HCT116 (cell line): ENCODE measurements at regions not wholly inside any gene's neighbourhood (a gene's known extent, or its start where the extent isn't known, plus 50 kb on each side); places are given as distances from the start of the nearest gene placed in this dataset.

ENCODE experiments used
- ATAC-seq: fragments of 200-7000 bp; cut with Tn5 transposase; 2 replicates; pipeline ENCODE4 v1.9.1; 2020; ENCODE audit warnings: mild to moderate bottlenecking, moderate library complexity
- BruUV-seq: library from RNA; stranded (reverse); fragments of 400-500 nt; replicated peaks from 2 replicates; lab custom pipeline; 2021; lab: Mats Ljungman, UMichigan
- CTCF ChIA-PET: fragments of 300-600 bp; sonication (Branson Sonifier 250); formaldehyde crosslinking; loops from one replicate; lab custom pipeline; 2021; ENCODE audit warnings: antibody characterized with exemption; lab: Charles Lee
- POLR2A ChIA-PET: fragments of 300-600, 350-600 bp; sonication (Branson Sonifier 250); formaldehyde crosslinking; loops from one replicate; lab custom pipeline; 2021; ENCODE audit warnings: antibody characterized with exemption; lab: Charles Lee
- RAD21 ChIA-PET, 2 experiments: fragments of 300-600 bp; sonication (Branson Sonifier 250); formaldehyde crosslinking; loops; one replicate each; lab custom pipeline; 2023; ENCODE audit warnings: low total read pairs in 2 of 2; ENCODE audit not compliant: uncharacterized antibody in 2 of 2, unreplicated experiment in 2 of 2, low non-redundant PET in 1 of 2; lab: Charles Lee
- DNase-seq: peaks from one replicate; pipeline ENCODE4 v3.0.0-alpha.2; 2010; ENCODE audit warnings: low read depth, low spot score
- H2AFZ ChIP-seq: fragments of 200-600 bp; shearing (Covaris generic), sonication (generic); 2 replicates; pipeline ENCODE4 v1.6.1; 2017; ENCODE audit warnings: low read depth, mixed run types, mixed read lengths, antibody characterized with exemption, low read length; ENCODE audit not compliant: poor library complexity, severe bottlenecking
- H3K27ac ChIP-seq: 2 replicates; pipeline ENCODE4 v1.5.1; 2012; ENCODE audit warnings: low read depth, low read length
- H3K27me3 ChIP-seq: fragments of 200-600 bp; sonication (generic); 2 replicates; pipeline ENCODE4 v1.6.1; 2016; ENCODE audit warnings: mixed run types, low read length, mixed read lengths; ENCODE audit not compliant: insufficient read depth
- H3K36me3 ChIP-seq, 2 experiments: fragments of 200-500 bp in 1 of 2; fragments of 200-600 bp in 1 of 2; sonication (Bioruptor generic) in 1 of 2; sonication (generic) in 1 of 2; 2 replicates each; pipeline versions ENCODE4 v1.5.1 to v1.6.1; 2014 to 2016; ENCODE audit warnings: low read length in 2 of 2, inconsistent platforms in 1 of 2, mixed read lengths in 1 of 2, mixed run types in 1 of 2; ENCODE audit not compliant: insufficient read depth in 2 of 2, control insufficient read depth in 1 of 2
- H3K4me1 ChIP-seq, 2 experiments: fragments of 200-600 bp in 1 of 2; sonication (generic) in 1 of 2; 2 replicates each; pipeline versions ENCODE4 v1.5.1 to v1.6.1; 2012 to 2017; ENCODE audit warnings: low read length in 2 of 2, inconsistent platforms in 1 of 2, mild to moderate bottlenecking in 1 of 2, mixed read lengths in 1 of 2, mixed run types in 1 of 2, moderate library complexity in 1 of 2; ENCODE audit not compliant: insufficient read depth in 2 of 2, control insufficient read depth in 1 of 2
- H3K4me2 ChIP-seq: fragments of 200-600 bp; sonication (generic); 2 replicates; pipeline ENCODE4 v1.6.1; 2017; ENCODE audit warnings: mixed run types, low read length, mixed read lengths
- H3K4me3 ChIP-seq, 2 experiments: fragments of 200-600 bp in 1 of 2; sonication (generic) in 1 of 2; replicated peaks in 1 of 2; 2 replicates each; pipeline ENCODE4 v1.5.1; 2011 to 2016; ENCODE audit warnings: low read length in 2 of 2, control low read depth in 1 of 2, low read depth in 1 of 2, mild to moderate bottlenecking in 1 of 2, mixed read lengths in 1 of 2, mixed run types in 1 of 2
- H3K79me2 ChIP-seq: fragments of 200-600 bp; sonication (generic); 2 replicates; pipeline ENCODE4 v1.6.1; 2017; ENCODE audit warnings: mild to moderate bottlenecking, mixed run types, low read length, moderate library complexity, mixed read lengths; ENCODE audit not compliant: insufficient read depth
- H3K9ac ChIP-seq: fragments of 200-600 bp; sonication (generic); 2 replicates; pipeline ENCODE4 v1.6.1; 2016; ENCODE audit warnings: low read length, mixed read lengths
- H3K9me2 ChIP-seq: fragments of 200-600 bp; sonication (generic), shearing (Covaris generic); 2 replicates; pipeline ENCODE4 v1.6.1; 2017; ENCODE audit warnings: mixed run types, mild to moderate bottlenecking, moderate library complexity; ENCODE audit not compliant: insufficient read depth
- H3K9me3 ChIP-seq, 2 experiments: fragments of 200-500 bp in 1 of 2; fragments of 200-600 bp in 1 of 2; sonication (Bioruptor generic) in 1 of 2; sonication (generic) in 1 of 2; 2 replicates each; pipeline ENCODE4 v1.6.1; 2014 to 2017; ENCODE audit warnings: low read length in 2 of 2, mixed read lengths in 2 of 2, inconsistent platforms in 1 of 2, low read depth in 1 of 2, mild to moderate bottlenecking in 1 of 2, mixed run types in 1 of 2, moderate library complexity in 1 of 2; ENCODE audit not compliant: control insufficient read depth in 1 of 2, insufficient read depth in 1 of 2
- H4K20me1 ChIP-seq: fragments of 200-600 bp; sonication (generic), shearing (Covaris generic); 2 replicates; pipeline ENCODE4 v1.6.1; 2017; ENCODE audit warnings: mixed run types, mild to moderate bottlenecking, moderate library complexity; ENCODE audit not compliant: insufficient read depth
- ATF3 ChIP-seq: IDR thresholded peaks from 2 replicates; pipeline ENCODE4 v1.6.1; 2012
- CEBPB ChIP-seq: IDR thresholded peaks from 2 replicates; pipeline ENCODE4 v1.6.1; 2012; ENCODE audit warnings: low read depth
- CTCF ChIP-seq, 3 experiments: fragments of 200-600 bp in 1 of 3; sonication (generic) in 1 of 3; IDR thresholded peaks in 2 of 3; conservative IDR thresholded peaks in 1 of 3; 2 replicates each; pipeline ENCODE4 v1.5.1; 2012 to 2017; ENCODE audit warnings: low read depth in 2 of 3, low read length in 2 of 3, antibody characterized with exemption in 1 of 3, borderline replicate concordance in 1 of 3, control low read depth in 1 of 3, mild to moderate bottlenecking in 1 of 3, mixed read lengths in 1 of 3, mixed run types in 1 of 3, moderate library complexity in 1 of 3; ENCODE audit not compliant: insufficient read depth in 1 of 3
- ELF1 ChIP-seq: IDR thresholded peaks from 2 replicates; pipeline ENCODE4 v1.6.1; 2012; ENCODE audit warnings: low read depth, borderline replicate concordance
- EZH2 ChIP-seq: fragments of 200-600 bp; sonication (generic); IDR thresholded peaks from 2 replicates; pipeline ENCODE4 v1.6.1; 2017; ENCODE audit warnings: antibody characterized with exemption, mixed run types
- EZH2phosphoT487 ChIP-seq: fragments of 200-600 bp; IDR thresholded peaks from 2 replicates; pipeline ENCODE4 v1.6.1; 2018; ENCODE audit warnings: antibody characterized with exemption, borderline replicate concordance
- FOSL1 ChIP-seq: IDR thresholded peaks from 2 replicates; pipeline ENCODE4 v1.6.1; 2012; ENCODE audit warnings: low read depth
- MAX ChIP-seq: IDR thresholded peaks from 2 replicates; pipeline ENCODE4 v1.6.1; 2012
- POLR2A ChIP-seq: IDR thresholded peaks from 2 replicates; pipeline ENCODE4 v1.7.0; 2011; ENCODE audit warnings: borderline replicate concordance; ENCODE audit not compliant: insufficient read depth, insufficient read length; ENCODE audit errors: extremely low read depth
- POLR2AphosphoS5 ChIP-seq: IDR thresholded peaks from 2 replicates; pipeline ENCODE4 v1.6.1; 2011; ENCODE audit warnings: mild to moderate bottlenecking, low read depth, low read length, moderate library complexity
- RAD21 ChIP-seq: IDR thresholded peaks from 2 replicates; pipeline ENCODE4 v1.6.1; 2012; ENCODE audit warnings: low read depth, mild to moderate bottlenecking
- SP1 ChIP-seq: IDR thresholded peaks from 2 replicates; pipeline ENCODE4 v1.6.1; 2012; ENCODE audit warnings: low read depth
- YY1 ChIP-seq: IDR thresholded peaks from 2 replicates; pipeline ENCODE4 v1.6.1; 2011; ENCODE audit warnings: low read length, low read depth, moderate library complexity, mild to moderate bottlenecking; ENCODE audit not compliant: insufficient replicate concordance; ENCODE audit errors: extremely low read depth
- ZFX ChIP-seq: fragments of 450-650 bp; IDR thresholded peaks from 2 replicates; pipeline ENCODE4 v1.6.1; 2017
- ZNF274 ChIP-seq: fragments of 200-500 bp; sonication (Bioruptor generic); IDR thresholded peaks from 2 replicates; pipeline ENCODE4 v1.6.1; 2014; ENCODE audit warnings: mild to moderate bottlenecking, low read depth, low read length, inconsistent platforms
- intact Hi-C: fragments of 100-400 bp; cut with micrococcal nuclease; formaldehyde crosslinking; loops from 2 replicates; pipeline ENCODE4 v1.10.0; 2022

GRCh38 chr2:47682216-47682749, 100.7 kb upstream of the MSH6 start:
- no peaks in the 10 kb centered on the region for H3K36me3 ChIP-seq
- intact Hi-C loops: no loop called here
- ChIA-PET POLR2A (no interaction called here), RAD21 (no interaction called here), CTCF (no interaction called here)
- no peak overlapping the region for H3K4me2 ChIP-seq
- no peaks in the 10 kb centered on the region for H3K79me2 ChIP-seq
- H3K9me3 ChIP-seq: no peaks in the 10 kb centered on the region
- H3K27ac ChIP-seq: no peak overlapping the region
- no peak overlapping the region for H3K4me3 ChIP-seq
- no peaks in the 10 kb centered on the region for H4K20me1 ChIP-seq
- no peak overlapping the region for H3K9ac ChIP-seq
- no TSS peak for BruUV-seq
- DNase-seq (no peak), ATAC-seq (no peak)
- H3K9me2 ChIP-seq: no peaks in the 10 kb centered on the region
- no peaks in the 10 kb centered on the region for H3K27me3 ChIP-seq
- no peaks in the 10 kb centered on the region for H3K4me1 ChIP-seq
- H2AFZ ChIP-seq: no peak overlapping the region
- no peak for TF ChIP-seq RAD21
- TF ChIP-seq SP1: no peak
- no peak for TF ChIP-seq ELF1
- no peak for TF ChIP-seq EZH2
- TF ChIP-seq EZH2phosphoT487: no peak
- TF ChIP-seq POLR2AphosphoS5: no peak
- TF ChIP-seq ATF3: no peak
- no peak for TF ChIP-seq CEBPB
- no peak for TF ChIP-seq ZNF274
- no peak for TF ChIP-seq CTCF (IDR thresholded peaks at IDR 0.05 in 2 of 3, conservative IDR thresholded peaks at IDR 0.05 in 1 of 3; ENCODE audit: borderline replicate concordance in 1 of 3, insufficient read depth in 1 of 3, low read depth in 2 of 3, low read length in 2 of 3)
- no peak for TF ChIP-seq MAX
- no peak for TF ChIP-seq ZFX
- TF ChIP-seq POLR2A: no peak
- no peak for TF ChIP-seq FOSL1
- TF ChIP-seq YY1: no peak
